Neuron (in vitro differentiated cells): ENCODE measurements at regions not wholly inside any gene's neighbourhood (a gene's known extent, or its start where the extent isn't known, plus 50 kb on each side); places are given as distances from the start of the nearest gene placed in this dataset.
"Not testable (repeated sequence)": the region's sequence is repeated elsewhere in the genome, so short reads cannot be mapped to it uniquely, and the experiment has no call there.

ENCODE experiments used
- H2AFZ ChIP-seq: one replicate; pipeline ENCODE4 v1.6.1; 2013; ENCODE audit warnings: low read depth, mild to moderate bottlenecking, inconsistent platforms, low read length, moderate library complexity
- H3K27me3 ChIP-seq: one replicate; pipeline ENCODE4 v1.6.1; 2013; ENCODE audit warnings: low read length; ENCODE audit not compliant: insufficient read depth
- H3K36me3 ChIP-seq: one replicate; pipeline ENCODE4 v1.6.1; 2013; ENCODE audit warnings: low read length; ENCODE audit not compliant: insufficient read depth
- H3K4me1 ChIP-seq: one replicate; pipeline ENCODE4 v1.6.1; 2013; ENCODE audit warnings: low read length; ENCODE audit not compliant: insufficient read depth
- H3K4me3 ChIP-seq: 2 replicates; pipeline ENCODE4 v1.5.1; 2013; ENCODE audit warnings: mild to moderate bottlenecking, low read length, moderate library complexity
- H3K9me3 ChIP-seq: one replicate; pipeline ENCODE4 v1.6.1; 2013; ENCODE audit warnings: low read length

DNA sequence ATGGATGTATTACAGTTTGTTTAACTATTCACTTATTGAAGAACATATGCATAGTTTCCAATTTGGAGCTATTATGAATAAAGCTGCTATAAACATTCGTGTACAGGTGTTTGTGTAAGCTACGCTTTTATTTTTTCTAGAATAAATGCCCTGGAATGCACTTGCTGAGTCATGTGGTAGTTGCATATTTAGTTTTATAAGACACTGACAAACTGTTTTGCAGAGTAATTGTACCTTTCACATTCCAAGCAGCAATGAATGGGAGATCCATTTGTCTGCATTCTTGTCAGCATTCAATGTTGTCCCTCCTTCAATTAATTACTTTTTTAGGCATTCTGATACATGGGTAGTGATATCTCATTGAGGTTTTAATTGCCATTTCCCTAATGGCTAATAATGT is 373.6 kb upstream of the GHITM start:
- Histone ChIP-seq H3K4me3 (no peak overlapping the region), H3K36me3 (no peaks in the 10 kb centered on the region), H3K4me1 (peaks cover 4% of the 10 kb centered on the region), H3K9me3 (no peaks in the 10 kb centered on the region), H3K27me3 (no peaks in the 10 kb centered on the region), H2AFZ (no peak overlapping the region)

GRCh38 chr10:83769281-83769820 is 370.0 kb upstream of the GHITM start:
- H2AFZ ChIP-seq = no peak overlapping the region
- no peak overlapping the region for H3K4me3 ChIP-seq
- H3K27me3 ChIP-seq = no peaks in the 10 kb centered on the region
- peaks cover 4% of the 10 kb centered on the region for H3K4me1 ChIP-seq
- no peaks in the 10 kb centered on the region for H3K9me3 ChIP-seq
- no peaks in the 10 kb centered on the region for H3K36me3 ChIP-seq

GRCh38 chr10:83786701-83787100 is 352.6 kb upstream of the GHITM start:
- H3K27me3 ChIP-seq, H3K36me3 ChIP-seq, H2AFZ ChIP-seq, H3K4me1 ChIP-seq, H3K4me3 ChIP-seq, H3K9me3 ChIP-seq: not testable (repeated sequence)

GRCh38 chr10:83801983-83802382 is 337.3 kb upstream of the GHITM start:
- Histone ChIP-seq H3K4me1 (no peaks in the 10 kb centered on the region), H2AFZ (no peak overlapping the region), H3K9me3 (no peaks in the 10 kb centered on the region), H3K36me3 (no peaks in the 10 kb centered on the region), H3K27me3 (no peaks in the 10 kb centered on the region), H3K4me3 (no peak overlapping the region)

DNA sequence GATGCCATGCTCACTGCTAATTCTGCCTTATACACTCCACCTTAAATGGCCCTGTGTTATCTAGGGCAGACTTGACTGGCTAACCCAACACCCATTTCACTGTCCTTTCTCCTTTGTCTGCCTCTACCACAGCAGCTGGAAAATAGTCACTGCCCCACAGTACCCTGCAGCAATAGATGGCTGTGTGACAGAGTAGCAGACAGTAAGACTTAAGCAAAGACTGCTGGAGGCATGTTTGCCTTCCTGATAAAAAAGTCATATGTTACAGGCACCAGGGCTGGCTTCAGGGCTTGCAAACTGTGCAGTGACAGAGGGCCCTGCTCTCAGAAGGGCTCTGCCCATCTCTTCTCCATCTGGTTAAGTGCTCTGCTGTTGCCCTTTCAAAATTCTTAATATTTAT is 332.6 kb upstream of the GHITM start:
- no peaks in the 10 kb centered on the region for H3K4me1 ChIP-seq
- H3K4me3 ChIP-seq = no peak overlapping the region
- H3K36me3 ChIP-seq = no peaks in the 10 kb centered on the region
- no peaks in the 10 kb centered on the region for H3K9me3 ChIP-seq
- no peaks in the 10 kb centered on the region for H3K27me3 ChIP-seq
- no peak overlapping the region for H2AFZ ChIP-seq

- Histone ChIP-seq H3K27me3 (no peaks in the 10 kb centered on the region), H3K36me3 (no peaks in the 10 kb centered on the region), H3K4me3 (no peak overlapping the region), H3K4me1 (no peaks in the 10 kb centered on the region), H2AFZ (no peak overlapping the region), H3K9me3 (no peaks in the 10 kb centered on the region)
Measured at GRCh38 chr10:83809001-83809400, 330.3 kb upstream of the GHITM start.

- Histone ChIP-seq H2AFZ (no peak overlapping the region), H3K9me3 (no peaks in the 10 kb centered on the region), H3K27me3 (no peaks in the 10 kb centered on the region), H3K4me3 (no peak overlapping the region), H3K36me3 (no peaks in the 10 kb centered on the region), H3K4me1 (no peaks in the 10 kb centered on the region)
Measured at GRCh38 chr10:83816942-83817341, 322.4 kb upstream of the GHITM start.

DNA sequence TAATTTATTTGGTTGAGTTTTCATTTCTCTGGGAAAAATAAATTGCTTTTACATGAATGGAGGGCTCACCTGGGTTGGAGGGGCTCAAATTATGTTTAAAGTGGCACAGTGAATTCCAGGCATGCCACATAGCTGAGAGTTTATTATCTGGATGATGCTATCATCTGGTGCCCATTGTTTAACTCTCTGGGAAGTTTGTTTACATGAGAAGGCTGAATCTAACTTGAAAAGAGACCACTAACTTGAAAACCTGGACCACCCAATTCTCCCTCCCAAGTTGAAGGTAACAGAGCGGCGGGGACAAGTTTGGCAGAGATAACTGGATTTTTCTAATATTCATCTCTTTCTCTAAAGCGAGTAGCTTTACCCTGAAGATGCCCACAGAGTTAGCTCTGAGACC is 321.5 kb upstream of the GHITM start:
- H3K4me1 ChIP-seq = no peaks in the 10 kb centered on the region
- H3K4me3 ChIP-seq = no peak overlapping the region
- no peaks in the 10 kb centered on the region for H3K27me3 ChIP-seq
- H3K9me3 ChIP-seq = no peaks in the 10 kb centered on the region
- H3K36me3 ChIP-seq = no peaks in the 10 kb centered on the region
- H2AFZ ChIP-seq = no peak overlapping the region

- Histone ChIP-seq H3K4me3 (no peak overlapping the region), H3K27me3 (no peaks in the 10 kb centered on the region), H3K4me1 (no peaks in the 10 kb centered on the region), H3K9me3 (no peaks in the 10 kb centered on the region), H2AFZ (no peak overlapping the region), H3K36me3 (no peaks in the 10 kb centered on the region)
Measured at GRCh38 chr10:83819609-83820008, 319.7 kb upstream of the GHITM start.

DNA sequence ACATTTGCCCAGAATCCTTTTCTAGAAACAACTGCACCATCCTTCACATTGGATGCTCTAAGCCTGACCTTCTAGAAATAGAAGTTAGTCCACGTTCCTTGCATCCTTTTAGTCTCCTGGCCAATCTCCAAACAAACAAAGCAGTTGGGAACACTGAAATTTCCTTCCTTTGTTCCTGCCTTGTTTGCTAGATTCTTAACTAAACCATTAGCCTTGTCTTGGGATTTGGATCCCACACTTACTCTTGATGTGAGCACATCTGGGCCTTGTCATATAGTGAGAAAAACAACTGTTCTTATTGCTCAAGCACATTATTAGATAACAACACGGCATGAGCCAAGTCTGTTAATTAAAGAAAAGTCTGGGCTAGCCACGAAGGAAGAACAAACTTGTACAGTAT is 319.3 kb upstream of the GHITM start:
- H3K4me3 ChIP-seq = no peak overlapping the region
- no peaks in the 10 kb centered on the region for H3K9me3 ChIP-seq
- H3K4me1 ChIP-seq = no peaks in the 10 kb centered on the region
- no peaks in the 10 kb centered on the region for H3K36me3 ChIP-seq
- no peaks in the 10 kb centered on the region for H3K27me3 ChIP-seq
- no peak overlapping the region for H2AFZ ChIP-seq

GRCh38 chr10:83824099-83824498 is 315.2 kb upstream of the GHITM start:
- H3K4me1 ChIP-seq = no peaks in the 10 kb centered on the region
- no peak overlapping the region for H3K4me3 ChIP-seq
- H3K36me3 ChIP-seq = no peaks in the 10 kb centered on the region
- no peaks in the 10 kb centered on the region for H3K27me3 ChIP-seq
- H2AFZ ChIP-seq = no peak overlapping the region
- no peaks in the 10 kb centered on the region for H3K9me3 ChIP-seq

DNA sequence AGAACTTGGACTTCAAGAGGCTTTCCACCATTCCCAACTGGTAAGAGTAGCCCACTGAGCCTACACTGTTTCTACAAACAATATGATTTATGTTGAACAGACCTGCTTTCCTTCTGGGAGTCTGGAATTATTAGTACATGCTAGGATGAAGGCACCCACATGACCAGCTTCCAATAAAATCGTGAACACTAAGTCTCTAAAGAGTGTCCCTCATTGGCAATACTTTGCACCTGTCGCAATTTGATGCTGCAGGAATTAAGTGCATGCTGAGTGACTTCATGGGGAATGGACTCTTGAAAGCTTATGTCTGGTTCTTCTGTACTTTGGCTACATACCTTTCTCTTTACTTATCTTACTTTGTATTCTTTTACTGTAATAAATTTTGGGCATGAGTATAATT is 305.2 kb upstream of the GHITM start:
- Histone ChIP-seq H3K27me3 (no peaks in the 10 kb centered on the region), H3K4me1 (no peaks in the 10 kb centered on the region), H3K4me3 (no peak overlapping the region), H3K9me3 (no peaks in the 10 kb centered on the region), H3K36me3 (no peaks in the 10 kb centered on the region), H2AFZ (no peak overlapping the region)

- no peak overlapping the region for H2AFZ ChIP-seq
- H3K4me3 ChIP-seq = no peak overlapping the region
- H3K27me3 ChIP-seq = no peaks in the 10 kb centered on the region
- H3K9me3 ChIP-seq = no peaks in the 10 kb centered on the region
- H3K4me1 ChIP-seq = no peaks in the 10 kb centered on the region
- H3K36me3 ChIP-seq = no peaks in the 10 kb centered on the region
Measured at GRCh38 chr10:83835945-83836745, 303.2 kb upstream of the GHITM start.

GRCh38 chr10:83848677-83849076 is 290.6 kb upstream of the GHITM start:
- no peak overlapping the region for H3K4me3 ChIP-seq
- no peaks in the 10 kb centered on the region for H3K36me3 ChIP-seq
- H2AFZ ChIP-seq = no peak overlapping the region
- H3K9me3 ChIP-seq = no peaks in the 10 kb centered on the region
- H3K4me1 ChIP-seq = no peaks in the 10 kb centered on the region
- no peaks in the 10 kb centered on the region for H3K27me3 ChIP-seq
